GM21526 (cell line): ENCODE measurements at regions not wholly inside any gene's neighbourhood (a gene's known extent, or its start where the extent isn't known, plus 50 kb on each side); places are given as distances from the start of the nearest gene placed in this dataset.
"Not testable (repeated sequence)": the region's sequence is repeated elsewhere in the genome, so short reads cannot be mapped to it uniquely, and the experiment has no call there.

Experiments
- ATAC-seq: cut with Tn5 transposase; IDR thresholded peaks from one replicate; pipeline ENCODE4 v1.9.1; 2021; ENCODE audit warnings: moderate library complexity; ENCODE audit not compliant: unreplicated experiment, low FRiP score

- ATAC-seq: no peak
These were observed 405.3 kb upstream of the SLC30A5 start for GRCh38 chr5:68688547-68688946.

DNA sequence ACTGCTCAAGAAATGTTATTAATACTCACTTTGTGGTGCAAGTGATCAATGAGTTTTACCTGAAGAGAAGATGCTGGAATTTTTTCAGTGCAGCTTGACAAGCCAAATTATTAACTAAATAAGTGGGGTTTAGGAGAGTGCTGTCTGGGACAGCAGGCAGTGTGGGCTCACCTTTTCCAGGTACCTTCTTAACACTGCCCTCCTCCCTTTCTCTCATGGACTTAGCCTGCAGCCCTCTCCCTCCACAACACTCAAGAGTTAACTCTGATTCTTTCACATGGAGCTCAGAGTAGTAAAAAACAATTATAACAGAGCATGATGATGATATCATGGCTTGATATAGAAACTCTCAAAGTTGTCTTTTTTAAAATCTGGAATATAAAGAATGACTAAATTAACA, 404.8 kb upstream of the SLC30A5 start:
- no peak for ATAC-seq

- not testable (repeated sequence) for ATAC-seq
These were observed 401.9 kb upstream of the SLC30A5 start for GRCh38 chr5:68691874-68692273.

- no peak for ATAC-seq
These were observed 395.5 kb upstream of the SLC30A5 start for GRCh38 chr5:68698025-68698940.

DNA sequence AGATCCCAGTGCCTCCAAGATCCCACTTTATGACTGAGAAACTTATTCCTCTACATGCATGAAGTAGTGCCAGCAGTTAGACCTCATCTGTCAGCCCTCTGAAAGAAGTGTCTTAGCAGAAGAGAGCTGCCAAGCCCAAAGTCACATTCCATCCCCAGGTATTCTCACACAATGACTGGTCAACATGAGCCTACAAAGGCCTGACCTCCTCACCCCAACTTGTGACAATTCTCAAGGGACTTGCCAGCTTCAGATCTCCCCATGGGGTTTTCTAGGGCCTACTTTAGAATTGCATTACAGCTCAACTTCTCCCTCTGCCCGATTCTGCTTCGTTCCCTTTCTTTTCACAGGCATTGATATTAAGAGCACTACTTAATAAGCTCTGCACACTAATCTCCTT, 393.8 kb upstream of the SLC30A5 start:
- no peak for ATAC-seq

DNA sequence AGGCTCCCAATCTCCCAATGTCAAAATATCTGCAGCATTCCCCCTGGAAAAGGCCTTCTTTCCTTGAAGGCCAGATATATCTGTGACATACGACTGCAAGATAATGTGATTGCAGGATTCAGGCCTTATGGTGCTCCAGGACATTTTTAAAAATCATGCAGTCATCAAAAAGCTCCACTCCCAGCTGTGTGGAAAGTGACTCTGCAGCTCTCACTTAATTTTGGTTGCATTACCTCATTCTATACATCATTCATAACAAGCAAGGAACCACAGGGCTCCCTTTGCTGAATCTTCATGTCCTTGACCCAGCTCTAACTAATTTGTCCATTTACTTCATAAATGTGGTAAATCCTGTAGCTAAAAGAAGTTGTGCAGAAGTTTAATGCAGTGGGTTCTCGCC, 386.2 kb upstream of the SLC30A5 start:
- ATAC-seq: no peak

- no peak for ATAC-seq
These were observed 385.5 kb upstream of the SLC30A5 start for GRCh38 chr5:68708156-68708841.

DNA sequence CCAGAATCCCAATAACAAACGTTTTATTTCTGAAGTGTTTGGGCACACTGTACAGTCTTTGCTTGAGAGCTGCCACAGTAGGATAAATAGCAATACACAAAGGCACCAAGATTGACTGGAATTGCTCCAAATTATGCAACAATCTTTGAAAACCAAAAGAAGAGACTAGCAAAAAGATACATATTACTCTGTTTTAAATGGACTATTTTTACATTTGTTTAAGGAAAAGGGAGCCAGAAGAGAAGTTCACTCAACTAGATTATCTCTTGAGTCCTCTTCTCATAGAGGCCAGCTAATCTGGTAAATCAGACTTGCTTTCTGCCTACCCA, 385.0 kb upstream of the SLC30A5 start:
- ATAC-seq: no peak

DNA sequence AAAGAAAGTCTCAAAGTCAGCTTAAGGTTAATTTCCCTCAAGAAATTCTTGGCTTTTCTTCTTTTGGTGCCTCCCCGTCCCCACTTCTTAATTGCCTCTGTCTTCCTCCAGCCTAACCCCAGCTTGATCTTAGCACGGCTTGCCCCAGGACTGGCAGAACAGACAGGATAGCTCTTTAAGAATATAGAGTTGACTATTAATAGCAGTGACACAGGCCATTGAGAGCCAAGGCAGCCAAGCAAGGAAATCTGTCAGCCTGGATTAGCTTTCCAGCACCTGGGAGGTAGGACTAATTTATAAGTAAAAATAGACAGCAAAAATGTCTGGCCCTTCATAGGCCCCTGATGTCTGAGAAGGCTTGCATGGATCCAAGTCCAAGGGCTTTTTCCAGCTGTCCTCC, 384.6 kb upstream of the SLC30A5 start:
- ATAC-seq: no peak

GRCh38 chr5:68710514-68710913, 383.3 kb upstream of the SLC30A5 start:
- peak; percentile 62 for ATAC-seq

DNA sequence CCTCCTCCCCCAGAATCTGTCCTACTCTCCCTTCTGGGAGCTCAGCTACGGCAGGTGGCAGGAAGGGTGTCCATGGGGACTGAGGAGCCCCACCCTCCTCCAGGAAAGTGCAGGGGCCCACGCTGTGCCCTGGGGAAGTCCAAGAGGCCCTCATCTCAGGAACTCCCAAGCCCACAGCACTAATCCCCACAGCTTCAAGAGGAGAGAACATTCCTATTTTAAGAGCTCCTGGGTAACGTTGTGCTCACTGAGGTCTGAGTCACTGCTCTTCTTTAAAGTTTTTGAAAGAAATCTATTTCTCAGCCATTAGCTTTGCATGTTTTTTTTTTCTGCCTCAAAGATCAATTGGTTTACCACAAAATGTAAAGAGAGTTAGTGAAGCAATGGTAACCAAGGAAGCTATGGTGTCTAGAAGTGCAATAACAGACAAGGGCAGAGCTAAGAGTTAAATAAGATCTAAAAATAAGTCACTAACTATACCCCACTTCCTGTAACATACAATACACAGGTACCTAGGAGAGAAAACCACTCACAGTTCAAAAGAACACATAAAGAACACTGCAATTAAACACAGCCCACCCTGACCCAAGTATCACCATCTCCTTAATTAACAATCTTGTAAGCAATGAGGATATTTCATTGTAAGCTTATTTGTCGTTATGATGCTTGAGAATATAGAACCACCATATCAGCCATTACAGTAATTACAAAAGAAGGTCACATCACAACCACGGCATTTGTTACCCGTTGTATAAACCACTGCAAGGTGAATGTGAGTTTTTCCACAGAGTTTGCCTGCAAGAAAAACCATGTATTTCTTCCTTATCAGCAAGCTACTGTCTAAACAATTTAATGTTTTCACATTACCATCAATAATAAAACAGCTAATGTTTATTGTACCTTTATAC, 382.3 kb upstream of the SLC30A5 start:
- peak; percentile 89 for ATAC-seq

DNA sequence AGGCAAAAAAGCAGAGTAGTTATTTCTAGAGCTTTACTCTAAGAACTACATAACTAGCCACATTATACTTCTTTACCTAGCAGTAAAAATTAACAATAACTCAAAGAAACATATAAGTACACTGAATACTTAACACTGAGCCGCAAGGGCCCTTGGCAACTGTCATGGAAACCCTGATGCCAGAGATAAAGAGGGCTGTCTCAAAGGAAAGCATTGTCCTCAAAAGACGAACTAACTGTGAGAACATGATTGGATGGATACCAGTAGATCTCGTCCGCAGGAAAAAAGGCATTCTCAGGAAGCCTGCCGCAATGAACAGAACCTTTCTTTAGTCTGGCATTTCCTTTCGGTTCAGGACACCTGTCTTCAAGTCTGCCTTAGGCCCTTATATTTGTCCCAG, 379.0 kb upstream of the SLC30A5 start:
- ATAC-seq: no peak

GRCh38 chr5:68720884-68721610, 372.8 kb upstream of the SLC30A5 start:
- no peak for ATAC-seq

DNA sequence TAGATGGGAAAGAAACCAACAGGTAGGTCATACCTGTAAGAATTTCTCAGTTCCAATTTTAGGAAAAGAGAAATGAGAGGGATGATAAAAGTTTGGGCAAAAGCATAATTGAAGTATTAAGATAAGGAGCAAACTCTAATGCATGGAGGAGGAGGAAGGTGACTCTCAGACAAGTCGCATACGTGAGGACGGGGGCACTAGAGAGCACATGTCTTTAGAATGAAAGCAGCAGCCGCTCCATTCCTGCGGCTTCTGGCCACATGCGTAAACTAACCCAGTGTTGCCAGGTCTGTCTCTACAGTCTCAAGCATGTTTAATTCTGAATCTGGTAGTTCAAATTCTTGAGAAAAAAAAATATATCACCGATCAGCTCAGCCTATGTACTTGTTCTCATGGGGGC, 371.5 kb upstream of the SLC30A5 start:
- ATAC-seq: no peak

DNA sequence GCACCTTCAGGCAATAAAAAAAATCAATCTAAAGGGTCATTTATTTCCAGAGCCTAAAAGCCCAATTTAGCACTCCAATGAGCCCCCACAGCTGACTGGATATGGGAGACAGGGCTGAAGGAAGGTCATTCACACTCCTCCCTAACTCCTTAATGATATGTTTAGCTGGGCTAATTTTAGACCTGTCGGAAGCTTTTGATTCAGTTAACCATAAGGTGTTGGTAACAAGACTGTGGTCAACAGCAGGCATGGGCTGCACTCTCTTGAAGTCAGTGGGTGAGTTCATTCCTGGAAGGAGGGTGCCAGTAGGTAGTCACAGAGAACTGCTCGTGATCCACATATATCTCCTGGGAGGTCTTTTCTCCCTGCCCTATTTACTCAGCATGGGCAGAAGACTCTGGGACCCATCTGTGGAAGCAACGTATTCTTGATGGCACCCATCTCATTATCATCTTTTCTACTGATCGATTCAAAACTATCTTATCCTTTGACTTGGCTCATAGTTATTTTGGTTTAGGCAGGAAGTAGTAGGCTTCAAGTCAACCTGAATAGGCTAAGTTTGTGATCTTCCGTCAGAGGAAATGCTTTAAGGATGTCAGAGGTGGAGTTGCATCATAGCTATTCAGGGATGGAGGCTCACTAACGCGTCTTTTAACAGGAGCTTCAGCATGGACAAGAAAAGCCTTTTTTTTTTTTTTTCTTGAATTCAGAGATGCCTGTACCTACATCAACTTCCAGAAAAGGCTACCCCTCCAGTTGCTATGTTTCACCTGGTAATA, 367.7 kb upstream of the SLC30A5 start:
- ATAC-seq: no peak

DNA sequence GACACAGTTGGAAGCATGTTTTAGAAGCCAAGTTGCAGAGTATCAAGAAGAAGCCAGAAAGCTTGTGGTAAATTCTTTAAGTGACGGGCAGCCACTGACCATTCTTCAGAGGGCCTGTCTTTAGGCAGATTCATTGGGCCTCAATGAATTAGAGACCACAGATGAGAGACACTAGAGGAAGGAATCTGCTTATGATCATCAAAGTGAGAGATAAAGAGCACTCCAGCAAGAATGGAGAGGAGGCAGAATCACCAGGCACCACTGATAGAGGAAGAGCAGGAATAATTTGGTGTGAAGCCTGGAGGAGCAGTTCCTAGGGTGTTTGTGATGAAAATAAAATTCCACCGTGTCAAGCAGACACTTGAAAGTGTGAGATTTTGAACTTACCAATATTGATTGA, 365.9 kb upstream of the SLC30A5 start:
- no peak for ATAC-seq

GRCh38 chr5:68729678-68730077, 364.1 kb upstream of the SLC30A5 start:
- ATAC-seq: no peak

- ATAC-seq: no peak
These were observed 363.4 kb upstream of the SLC30A5 start for GRCh38 chr5:68730220-68730978.
